ENCODE measurements at regions not wholly inside any gene's neighbourhood (a gene's known extent, or its start where the extent isn't known, plus 50 kb on each side); places are given as distances from the start of the nearest gene placed in this dataset.

- H3K4ac ChIP-seq (ENCODE audit: low read depth, low read length) = no peak overlapping the region
- no peak overlapping the region for H4K8ac ChIP-seq (ENCODE audit: low read depth in 2 of 2, low read length in 2 of 2)
- H4K91ac ChIP-seq (ENCODE audit: insufficient read depth, low read depth, low read length) = no peak overlapping the region
- no peak for TF ChIP-seq MAFK (IDR thresholded peaks at IDR 0.05; ENCODE audit: low read depth, low read length)
- TF ChIP-seq POLR2A (IDR thresholded peaks at IDR 0.05; ENCODE audit: low read depth, low read length) = no peak
- TF ChIP-seq USF2 (IDR thresholded peaks at IDR 0.05; ENCODE audit: low read depth, low read length) = no peak
- TF ChIP-seq RAD21 (IDR thresholded peaks at IDR 0.05; ENCODE audit: low read length) = no peak
- TF ChIP-seq CHD1 (IDR thresholded peaks at IDR 0.05; ENCODE audit: low read depth, low read length) = no peak
- no peak overlapping the region for H3K4me2 ChIP-seq (ENCODE audit: low read depth, low read length)
- no peaks in the 10 kb centered on the region for H4K20me1 ChIP-seq (ENCODE audit: insufficient read depth, low read length)
- H3K14ac ChIP-seq (replicated peaks; ENCODE audit: low read depth, low read length) = no peak overlapping the region
- BruUV-seq (replicated peaks) = no TSS peak
- no peak overlapping the region for H3K56ac ChIP-seq (ENCODE audit: extremely low read depth, insufficient read depth, low read length)
- dilution Hi-C loops (cut with HindIII; ENCODE audit: low sequenced_read_pairs, unreplicated experiment) = no loop called here
- ChIA-PET POLR2A (ENCODE audit: unreplicated experiment) (no interaction called here), CTCF (no interaction called here)
- H3K79me1 ChIP-seq (ENCODE audit: low read depth in 1 of 2, low read length in 2 of 2) = no peaks in the 10 kb centered on the region
- ATAC-seq (ENCODE audit: low read depth) (no peak), DNase-seq (no peak)
- H2AFZ ChIP-seq (replicated peaks; ENCODE audit: low read length, poor library complexity) = no peak overlapping the region
- H2BK5ac ChIP-seq (ENCODE audit: low read depth, low read length, poor library complexity, severe bottlenecking) = no peak overlapping the region
- no peaks in the 10 kb centered on the region for H3K27me3 ChIP-seq (ENCODE audit: control insufficient read depth, insufficient read depth, low read length)
- H3K9me3 ChIP-seq (ENCODE audit: control insufficient read depth, insufficient read depth, low read length) = no peaks in the 10 kb centered on the region
- intact Hi-C loops (cut with micrococcal nuclease) = no loop called here
- no peaks in the 10 kb centered on the region for H3K36me3 ChIP-seq (ENCODE audit: control insufficient read depth, insufficient read depth, low read length)
- H3K4me1 ChIP-seq (ENCODE audit: control insufficient read depth, insufficient read depth, low read length) = peaks cover 3% of the 10 kb centered on the region
- H2BK20ac ChIP-seq (ENCODE audit: low read depth, low read length) = no peak overlapping the region
- H3K4me3 ChIP-seq (ENCODE audit: insufficient read depth, low read depth, low read length) = no peak overlapping the region
- H3K9me1 ChIP-seq (ENCODE audit: insufficient read depth, low read length) = no peaks in the 10 kb centered on the region
- no peak overlapping the region for H3K9ac ChIP-seq (ENCODE audit: low read depth, low read length)
- H3K18ac ChIP-seq (ENCODE audit: low read depth, low read length) = no peak overlapping the region
- no CpG with 5 or more reads among the region's 1 CpG for WGBS, 2 experiments (ENCODE audit: extremely low coverage in 2 of 2, insufficient read length in 1 of 2)
- H2BK120ac ChIP-seq (ENCODE audit: low read depth, low read length) = no peak overlapping the region
- no peak overlapping the region for H2AK5ac ChIP-seq (ENCODE audit: low read depth, low read length)
- H2BK15ac ChIP-seq (ENCODE audit: low read depth, low read length) = no peak overlapping the region
- in situ Hi-C loops (cut with MboI; ENCODE audit: low sequenced_read_pairs) = no loop called here
- no peak overlapping the region for H2AK9ac ChIP-seq (replicated peaks; ENCODE audit: low read depth, low read length, poor library complexity)
- H4K5ac ChIP-seq (ENCODE audit: low read depth, low read length) = no peak overlapping the region
- H3K23ac ChIP-seq (ENCODE audit: low read depth, low read length) = no peak overlapping the region
- no peak overlapping the region for H3K27ac ChIP-seq (ENCODE audit: insufficient read depth, low read length)
Observed at GRCh38 chr4:11585506-11585905, 156.8 kb upstream of the HS3ST1 start.
